NB4 (cell line): ENCODE measurements at regions not wholly inside any gene's neighbourhood (a gene's known extent, or its start where the extent isn't known, plus 50 kb on each side); places are given as distances from the start of the nearest gene placed in this dataset.

Experiments
- MYC ChIP-seq: IDR thresholded peaks from 2 replicates; pipeline ENCODE4 v1.6.1; 2011; ENCODE audit warnings: low read depth, low read length
- POLR2A ChIP-seq: IDR thresholded peaks from 2 replicates; pipeline ENCODE4 v1.6.1; 2011; ENCODE audit warnings: mild to moderate bottlenecking; ENCODE audit not compliant: insufficient read length; ENCODE audit errors: extremely low read depth
- TF ChIP-seq, protein P1 (sequence below): IDR thresholded peaks from one replicate; pipeline ENCODE4 v1.5.1; 2012; ENCODE audit warnings: low read depth, low read length
- TF ChIP-seq, protein P2 (sequence below): IDR thresholded peaks from 2 replicates; pipeline ENCODE4 v1.6.1; 2011; ENCODE audit warnings: low read depth, low read length

DNA sequence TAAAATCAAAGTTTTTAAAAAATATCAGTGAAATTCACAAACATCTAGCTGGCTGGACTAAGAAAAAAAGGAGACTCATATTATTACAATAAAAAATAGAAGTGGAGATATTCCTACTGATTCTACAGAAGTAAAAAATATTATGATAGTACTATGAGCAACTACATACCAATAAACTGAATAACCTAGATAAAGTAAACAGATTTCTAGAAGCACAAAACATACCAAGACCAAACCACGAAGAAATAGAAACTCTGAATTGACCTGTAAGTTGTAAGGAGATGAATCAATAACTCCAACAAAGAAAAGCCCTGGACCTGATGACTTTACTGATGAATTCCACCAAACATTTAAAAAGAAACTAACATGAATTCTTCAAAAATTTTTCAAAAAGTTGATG lies 867.3 kb downstream of the PCDH18 start:
- TF ChIP-seq, protein P1, sequence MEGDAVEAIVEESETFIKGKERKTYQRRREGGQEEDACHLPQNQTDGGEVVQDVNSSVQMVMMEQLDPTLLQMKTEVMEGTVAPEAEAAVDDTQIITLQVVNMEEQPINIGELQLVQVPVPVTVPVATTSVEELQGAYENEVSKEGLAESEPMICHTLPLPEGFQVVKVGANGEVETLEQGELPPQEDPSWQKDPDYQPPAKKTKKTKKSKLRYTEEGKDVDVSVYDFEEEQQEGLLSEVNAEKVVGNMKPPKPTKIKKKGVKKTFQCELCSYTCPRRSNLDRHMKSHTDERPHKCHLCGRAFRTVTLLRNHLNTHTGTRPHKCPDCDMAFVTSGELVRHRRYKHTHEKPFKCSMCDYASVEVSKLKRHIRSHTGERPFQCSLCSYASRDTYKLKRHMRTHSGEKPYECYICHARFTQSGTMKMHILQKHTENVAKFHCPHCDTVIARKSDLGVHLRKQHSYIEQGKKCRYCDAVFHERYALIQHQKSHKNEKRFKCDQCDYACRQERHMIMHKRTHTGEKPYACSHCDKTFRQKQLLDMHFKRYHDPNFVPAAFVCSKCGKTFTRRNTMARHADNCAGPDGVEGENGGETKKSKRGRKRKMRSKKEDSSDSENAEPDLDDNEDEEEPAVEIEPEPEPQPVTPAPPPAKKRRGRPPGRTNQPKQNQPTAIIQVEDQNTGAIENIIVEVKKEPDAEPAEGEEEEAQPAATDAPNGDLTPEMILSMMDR = no peak
- no peak for TF ChIP-seq POLR2A
- TF ChIP-seq, protein P2, sequence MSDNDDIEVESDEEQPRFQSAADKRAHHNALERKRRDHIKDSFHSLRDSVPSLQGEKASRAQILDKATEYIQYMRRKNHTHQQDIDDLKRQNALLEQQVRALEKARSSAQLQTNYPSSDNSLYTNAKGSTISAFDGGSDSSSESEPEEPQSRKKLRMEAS = no peak
- TF ChIP-seq MYC = no peak
